Fibroblast of villous mesenchyme (primary cell): ENCODE measurements at regions not wholly inside any gene's neighbourhood (a gene's known extent, or its start where the extent isn't known, plus 50 kb on each side); places are given as distances from the start of the nearest gene placed in this dataset.
A peak's percentile ranks its signal among the peaks of the same experiment; 100 is the strongest.

Source experiments
- DNase-seq: peaks from one replicate; pipeline ENCODE4 v3.0.0-alpha.2; 2010; ENCODE audit warnings: low read depth
- H3K4me3 ChIP-seq: 2 replicates; pipeline ENCODE4 v1.5.1; 2011; ENCODE audit warnings: low read depth, mild to moderate bottlenecking, low read length
- TF ChIP-seq, protein P1 (sequence below): IDR thresholded peaks from 2 replicates; pipeline ENCODE4 v1.5.1; 2012; ENCODE audit warnings: low read depth, mild to moderate bottlenecking, low read length; ENCODE audit not compliant: insufficient read depth

DNA sequence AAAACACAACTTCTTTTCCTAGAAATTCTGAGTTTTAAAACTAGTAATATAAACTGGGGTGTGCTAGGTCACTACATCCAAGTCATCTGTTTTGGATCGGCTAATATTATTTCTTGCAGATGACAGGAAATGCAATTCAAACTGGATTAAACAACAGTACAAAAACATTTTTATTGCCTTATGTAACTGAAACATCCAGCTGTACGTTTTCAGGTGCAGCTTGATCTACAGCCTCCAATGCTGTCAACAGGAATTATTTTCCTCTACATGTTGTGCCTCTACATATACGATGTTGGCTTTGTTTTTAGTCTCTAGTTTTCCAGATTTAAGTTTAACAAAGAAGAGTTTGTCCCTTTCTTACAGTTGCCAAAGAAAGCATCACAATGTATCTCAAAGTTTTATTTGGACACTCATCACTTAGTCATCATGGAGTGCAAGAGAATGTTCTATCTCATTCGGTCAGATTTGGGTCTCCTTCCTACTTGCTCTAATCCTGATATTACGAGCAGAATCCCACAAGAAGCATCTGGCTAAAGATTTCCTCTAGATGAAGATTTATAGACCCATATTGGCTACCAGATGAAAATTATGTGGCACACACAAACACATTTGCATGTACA, 326.7 kb downstream of the SLC6A15 start:
- TF ChIP-seq, protein P1, sequence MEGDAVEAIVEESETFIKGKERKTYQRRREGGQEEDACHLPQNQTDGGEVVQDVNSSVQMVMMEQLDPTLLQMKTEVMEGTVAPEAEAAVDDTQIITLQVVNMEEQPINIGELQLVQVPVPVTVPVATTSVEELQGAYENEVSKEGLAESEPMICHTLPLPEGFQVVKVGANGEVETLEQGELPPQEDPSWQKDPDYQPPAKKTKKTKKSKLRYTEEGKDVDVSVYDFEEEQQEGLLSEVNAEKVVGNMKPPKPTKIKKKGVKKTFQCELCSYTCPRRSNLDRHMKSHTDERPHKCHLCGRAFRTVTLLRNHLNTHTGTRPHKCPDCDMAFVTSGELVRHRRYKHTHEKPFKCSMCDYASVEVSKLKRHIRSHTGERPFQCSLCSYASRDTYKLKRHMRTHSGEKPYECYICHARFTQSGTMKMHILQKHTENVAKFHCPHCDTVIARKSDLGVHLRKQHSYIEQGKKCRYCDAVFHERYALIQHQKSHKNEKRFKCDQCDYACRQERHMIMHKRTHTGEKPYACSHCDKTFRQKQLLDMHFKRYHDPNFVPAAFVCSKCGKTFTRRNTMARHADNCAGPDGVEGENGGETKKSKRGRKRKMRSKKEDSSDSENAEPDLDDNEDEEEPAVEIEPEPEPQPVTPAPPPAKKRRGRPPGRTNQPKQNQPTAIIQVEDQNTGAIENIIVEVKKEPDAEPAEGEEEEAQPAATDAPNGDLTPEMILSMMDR: no peak
- no peak for DNase-seq
- H3K4me3 ChIP-seq: no peak overlapping the region

GRCh38 chr12:84572196-84572595, 340.4 kb downstream of the SLC6A15 start:
- no peak for DNase-seq
- H3K4me3 ChIP-seq: no peak overlapping the region
- TF ChIP-seq, protein P1: no peak

DNA sequence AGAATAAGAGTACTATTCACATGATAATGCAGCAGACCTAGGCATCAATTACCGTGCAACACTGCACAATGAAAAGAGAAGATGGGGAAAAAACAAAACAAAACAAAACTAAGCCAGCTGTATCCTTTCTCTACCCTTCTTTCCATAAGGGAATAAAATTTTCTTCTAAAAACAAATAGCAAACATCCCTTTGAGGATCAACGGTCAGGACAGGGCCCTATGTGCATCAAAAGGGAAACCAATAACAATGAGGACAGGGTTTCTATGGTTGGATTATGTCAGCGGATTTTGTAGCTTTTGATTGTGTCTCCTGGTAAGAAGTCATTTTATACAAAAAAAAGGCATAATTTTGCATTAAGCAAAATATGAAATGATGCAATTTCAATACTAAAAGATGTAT, 350.3 kb downstream of the SLC6A15 start:
- TF ChIP-seq, protein P1: no peak
- DNase-seq: no peak
- H3K4me3 ChIP-seq: no peak overlapping the region

DNA sequence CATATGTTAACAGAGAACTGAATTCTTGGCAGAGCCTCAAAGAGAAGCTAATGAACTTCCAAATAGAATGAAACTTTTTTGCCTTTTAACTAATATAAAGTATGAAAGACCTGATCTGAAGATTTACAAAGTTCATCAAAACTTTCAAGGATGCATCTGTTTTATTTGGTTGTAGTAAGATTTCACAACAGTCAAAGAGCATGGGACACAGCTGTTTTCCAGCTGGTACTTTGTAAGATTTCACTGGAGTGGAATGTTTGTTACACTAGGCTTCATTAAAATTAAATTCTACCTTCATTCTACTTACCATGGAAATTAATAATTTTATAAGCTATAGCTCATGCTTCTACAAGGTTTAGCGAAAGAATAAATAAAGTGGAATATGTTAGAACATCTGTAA, 351.2 kb downstream of the SLC6A15 start:
- DNase-seq: peak; percentile 46
- TF ChIP-seq, protein P1: no peak
- no peak overlapping the region for H3K4me3 ChIP-seq

- TF ChIP-seq, protein P1: no peak
- DNase-seq: no peak
- H3K4me3 ChIP-seq: no peak overlapping the region
These were observed 358.3 kb downstream of the SLC6A15 start for GRCh38 chr12:84554199-84554723.

- no peak overlapping the region for H3K4me3 ChIP-seq
- TF ChIP-seq, protein P1: no peak
- DNase-seq: no peak
These were observed 359.1 kb downstream of the SLC6A15 start for GRCh38 chr12:84553331-84554117.
